ENCODE measurements at regions not wholly inside any gene's neighbourhood (a gene's known extent, or its start where the extent isn't known, plus 50 kb on each side); places are given as distances from the start of the nearest gene placed in this dataset.

- no CpG with 5 or more reads among the region's 4 CpGs for WGBS (ENCODE audit: extremely low coverage, insufficient read length, low lambda C conversion rate)
- no peaks in the 10 kb centered on the region for H3K4me1 ChIP-seq (ENCODE audit: insufficient read depth, low read length)
- H2BK15ac ChIP-seq (ENCODE audit: low read depth, low read length): no peak overlapping the region
- H2BK12ac ChIP-seq (ENCODE audit: insufficient read length, low read depth, low read length): no peak overlapping the region
- H3K79me1 ChIP-seq (ENCODE audit: insufficient read depth, low read depth, low read length, poor library complexity, severe bottlenecking): no peaks in the 10 kb centered on the region
- H3K27ac ChIP-seq (ENCODE audit: insufficient read length, low read depth, low read length): no peak overlapping the region
- no peak overlapping the region for H2AFZ ChIP-seq (ENCODE audit: low read length)
- no peak overlapping the region for H3K4me2 ChIP-seq (ENCODE audit: insufficient read depth, insufficient read length, low read length)
- no peaks in the 10 kb centered on the region for H3K9me3 ChIP-seq (ENCODE audit: control insufficient read depth, low read depth, low read length)
- H4K91ac ChIP-seq (ENCODE audit: insufficient read length, low read depth, low read length): no peak overlapping the region
- no peak overlapping the region for H2BK5ac ChIP-seq (ENCODE audit: insufficient read length, low read length)
- H4K20me1 ChIP-seq (ENCODE audit: control insufficient read depth, insufficient read depth, insufficient read length): no peaks in the 10 kb centered on the region
- Mint-ChIP-seq H3K4me3 (no peak overlapping the region), H3K27ac (no peak overlapping the region), H3K36me3 (ENCODE audit: insufficient read depth in 1 of 3, low read depth in 3 of 3) (peaks cover 2 to 14% (median 12%) of the 10 kb centered on the region in 3 experiments; a peak in 6 of 7 replicates), H3K27me3 (ENCODE audit: low read depth) (peaks cover 6% of the 10 kb centered on the region), H3K9me3 (peaks cover 55 to 70% of the 10 kb centered on the region in 2 experiments), H3K4me1 (no peaks in the 10 kb centered on the region)
- H3K79me2 ChIP-seq (ENCODE audit: insufficient read depth, low read length): no peaks in the 10 kb centered on the region
- no peak overlapping the region for H3K4ac ChIP-seq (ENCODE audit: low read depth, low read length)
- no peak overlapping the region for H2BK120ac ChIP-seq (ENCODE audit: low read depth, low read length, poor library complexity, severe bottlenecking)
- no peak overlapping the region for H3K14ac ChIP-seq (ENCODE audit: insufficient read depth, low read length)
- H3K18ac ChIP-seq (ENCODE audit: insufficient read length, low read depth, low read length): no peak overlapping the region
- H4K5ac ChIP-seq (ENCODE audit: insufficient read length, low read depth, low read length): no peak overlapping the region
- H3K9ac ChIP-seq (ENCODE audit: extremely low read depth, insufficient read length, low read length): no peak overlapping the region
- no peak for DNase-seq
- no peak overlapping the region for H3K56ac ChIP-seq (ENCODE audit: insufficient read length, low read depth, low read length)
- no peak overlapping the region for H3K23ac ChIP-seq (ENCODE audit: insufficient read length, low read depth, low read length)
- H3K23me2 ChIP-seq (ENCODE audit: insufficient read length, low read depth, low read length, poor library complexity, severe bottlenecking): no peaks in the 10 kb centered on the region
- TF ChIP-seq, protein P1, sequence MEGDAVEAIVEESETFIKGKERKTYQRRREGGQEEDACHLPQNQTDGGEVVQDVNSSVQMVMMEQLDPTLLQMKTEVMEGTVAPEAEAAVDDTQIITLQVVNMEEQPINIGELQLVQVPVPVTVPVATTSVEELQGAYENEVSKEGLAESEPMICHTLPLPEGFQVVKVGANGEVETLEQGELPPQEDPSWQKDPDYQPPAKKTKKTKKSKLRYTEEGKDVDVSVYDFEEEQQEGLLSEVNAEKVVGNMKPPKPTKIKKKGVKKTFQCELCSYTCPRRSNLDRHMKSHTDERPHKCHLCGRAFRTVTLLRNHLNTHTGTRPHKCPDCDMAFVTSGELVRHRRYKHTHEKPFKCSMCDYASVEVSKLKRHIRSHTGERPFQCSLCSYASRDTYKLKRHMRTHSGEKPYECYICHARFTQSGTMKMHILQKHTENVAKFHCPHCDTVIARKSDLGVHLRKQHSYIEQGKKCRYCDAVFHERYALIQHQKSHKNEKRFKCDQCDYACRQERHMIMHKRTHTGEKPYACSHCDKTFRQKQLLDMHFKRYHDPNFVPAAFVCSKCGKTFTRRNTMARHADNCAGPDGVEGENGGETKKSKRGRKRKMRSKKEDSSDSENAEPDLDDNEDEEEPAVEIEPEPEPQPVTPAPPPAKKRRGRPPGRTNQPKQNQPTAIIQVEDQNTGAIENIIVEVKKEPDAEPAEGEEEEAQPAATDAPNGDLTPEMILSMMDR (conservative IDR thresholded peaks at IDR 0.05): no peak
- no peak overlapping the region for H2BK20ac ChIP-seq (ENCODE audit: low read depth, low read length, poor library complexity, severe bottlenecking)
- H4K8ac ChIP-seq (replicated peaks; ENCODE audit: insufficient read length, low read depth, low read length): no peak overlapping the region
- H2AK5ac ChIP-seq (ENCODE audit: insufficient read length, low read length): no peak overlapping the region
- no peaks in the 10 kb centered on the region for H3K27me3 ChIP-seq (ENCODE audit: insufficient read depth, low read length)
- no peak overlapping the region for H3T11ph ChIP-seq (ENCODE audit: low read length)
Measured at GRCh38 chrX:39555431-39555830, 542.3 kb downstream of the BCOR start.

All from H9 (cell line).